Thyroid gland (tissue), 4 donors: ENCODE measurements at regions not wholly inside any gene's neighbourhood (a gene's known extent, or its start where the extent isn't known, plus 50 kb on each side); places are given as distances from the start of the nearest gene placed in this dataset.

Experiments
- DNase-seq, 2 donors: peaks; one replicate each; pipeline ENCODE4 v3.0.0-alpha.2; 2019
- H3K27ac ChIP-seq, 3 donors: fragments of 200-600 bp; sonication (generic); 1 replicate in 2 of 3; 2 replicates in 1 of 3; pipeline ENCODE4 v1.5.1; 2016 to 2019; ENCODE audit warnings: mild to moderate bottlenecking in 1 of 3, moderate library complexity in 1 of 3
- H3K27me3 ChIP-seq: fragments of 200-600 bp; sonication (generic); one replicate; pipeline ENCODE4 v1.5.1; 2019
- H3K36me3 ChIP-seq, 2 donors: fragments of 200-600 bp; sonication (generic); one replicate each; pipeline ENCODE4 v1.5.1; 2016 to 2019
- H3K4me1 ChIP-seq, 2 donors: fragments of 200-600 bp; sonication (generic); one replicate each; pipeline ENCODE4 v1.5.1; 2017 to 2019
- H3K4me3 ChIP-seq, 3 donors: fragments of 200-600 bp; sonication (generic); replicated peaks in 1 of 3; 1 replicate in 2 of 3; 2 replicates in 1 of 3; pipeline ENCODE4 v1.5.1; 2016; ENCODE audit warnings: mild to moderate bottlenecking in 1 of 3
- H3K9me3 ChIP-seq: fragments of 200-600 bp; sonication (generic); one replicate; pipeline ENCODE4 v1.5.1; 2017
- POLR2A ChIP-seq, 2 donors: fragments of 450-650 bp; IDR thresholded peaks; one replicate each; pipeline ENCODE4 v1.6.1; 2017; ENCODE audit warnings: antibody characterized with exemption in 2 of 2, mild to moderate bottlenecking in 2 of 2, moderate library complexity in 1 of 2
- WGBS, 2 donors: methylation state at CpG; one replicate each; pipeline ENCODE4 v1.1.5; 2017; 5-methylcytosine and 5-hydroxymethylcytosine counted together
- intact Hi-C: fragments of 100-400 bp; cut with DNase I; formaldehyde crosslinking; loops from one replicate; pipeline ENCODE4 v1.15.1; 2023
- TF ChIP-seq, protein P1 (sequence below), 6 experiments: fragments of 200-600 bp in 3 of 6; fragments of 450-650 bp in 3 of 6; sonication (generic) in 3 of 6; IDR thresholded peaks; one replicate each; pipeline ENCODE4 v1.5.1; 2016 to 2019; ENCODE audit warnings: antibody characterized with exemption in 6 of 6, mild to moderate bottlenecking in 2 of 6, inconsistent platforms in 1 of 6, moderate library complexity in 1 of 6

DNA sequence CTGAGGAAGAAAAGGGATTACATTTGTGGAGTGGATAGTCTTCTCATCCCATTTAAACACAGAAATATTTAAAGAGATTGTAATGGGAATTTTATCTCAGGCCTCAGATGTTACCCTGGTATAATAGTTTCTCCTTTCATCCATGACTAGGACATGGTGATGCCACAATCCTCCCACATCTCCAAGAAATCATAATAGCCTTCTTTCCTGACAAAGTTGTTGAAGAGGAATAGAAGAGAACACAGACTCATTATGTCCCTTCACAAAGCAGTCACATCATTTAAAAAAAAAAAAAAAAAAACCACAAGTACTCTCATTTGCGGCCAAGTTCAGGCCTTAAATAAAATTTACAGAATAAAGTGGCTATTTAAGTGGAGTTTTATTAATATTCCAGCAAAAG, 359.6 kb downstream of the DEPDC1B start:
- Histone ChIP-seq H3K4me3 (no peak overlapping the region), H3K27ac (peak overlapping the region; percentile 54 to 71 (median 68)), H3K36me3 (no peaks in the 10 kb centered on the region), H3K9me3 (no peaks in the 10 kb centered on the region), H3K4me1 (peaks cover 19 to 22% of the 10 kb centered on the region in 2 donors), H3K27me3 (no peaks in the 10 kb centered on the region)
- WGBS, 2 donors = 47 to 61% methylated on average over 1 of the region's 1 CpG
- no peak for TF ChIP-seq POLR2A (IDR thresholded peaks at IDR 0.05)
- TF ChIP-seq, protein P1, sequence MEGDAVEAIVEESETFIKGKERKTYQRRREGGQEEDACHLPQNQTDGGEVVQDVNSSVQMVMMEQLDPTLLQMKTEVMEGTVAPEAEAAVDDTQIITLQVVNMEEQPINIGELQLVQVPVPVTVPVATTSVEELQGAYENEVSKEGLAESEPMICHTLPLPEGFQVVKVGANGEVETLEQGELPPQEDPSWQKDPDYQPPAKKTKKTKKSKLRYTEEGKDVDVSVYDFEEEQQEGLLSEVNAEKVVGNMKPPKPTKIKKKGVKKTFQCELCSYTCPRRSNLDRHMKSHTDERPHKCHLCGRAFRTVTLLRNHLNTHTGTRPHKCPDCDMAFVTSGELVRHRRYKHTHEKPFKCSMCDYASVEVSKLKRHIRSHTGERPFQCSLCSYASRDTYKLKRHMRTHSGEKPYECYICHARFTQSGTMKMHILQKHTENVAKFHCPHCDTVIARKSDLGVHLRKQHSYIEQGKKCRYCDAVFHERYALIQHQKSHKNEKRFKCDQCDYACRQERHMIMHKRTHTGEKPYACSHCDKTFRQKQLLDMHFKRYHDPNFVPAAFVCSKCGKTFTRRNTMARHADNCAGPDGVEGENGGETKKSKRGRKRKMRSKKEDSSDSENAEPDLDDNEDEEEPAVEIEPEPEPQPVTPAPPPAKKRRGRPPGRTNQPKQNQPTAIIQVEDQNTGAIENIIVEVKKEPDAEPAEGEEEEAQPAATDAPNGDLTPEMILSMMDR (IDR thresholded peaks at IDR 0.05) = no peak
- DNase-seq = no peak
- intact Hi-C loops = no loop called here

DNA sequence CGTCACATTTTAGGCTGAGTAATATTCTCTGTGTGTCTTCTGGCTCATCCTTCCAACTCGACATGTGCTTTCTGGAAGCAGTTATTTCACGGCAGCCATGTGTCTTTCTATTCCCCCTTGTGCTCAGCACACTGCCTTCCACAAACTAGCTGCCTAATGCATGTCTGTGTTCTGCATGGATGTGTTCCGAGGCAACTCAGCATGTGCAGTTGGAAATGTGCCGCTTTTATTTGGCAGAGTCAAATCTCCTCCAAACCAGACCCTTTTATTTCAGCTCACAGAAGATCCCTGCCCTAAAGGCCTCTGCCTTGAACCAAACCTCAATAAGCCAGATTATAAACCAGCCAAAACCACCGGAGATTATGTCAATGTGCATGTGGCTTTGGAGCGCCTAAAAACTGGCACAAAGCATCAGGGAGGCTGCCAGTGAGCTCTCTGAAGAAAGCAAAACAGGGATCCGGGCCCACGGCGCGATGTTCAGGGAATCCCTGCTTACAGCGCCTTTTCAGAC, 360.2 kb downstream of the DEPDC1B start:
- H3K4me1 ChIP-seq = peaks cover 19 to 22% of the 10 kb centered on the region in 2 donors
- 52 to 58% methylated on average over 12 of the region's 12 CpGs for whole genome bisulfite sequencing, 2 donors
- no peak overlapping the region for H3K4me3 ChIP-seq
- no peak for TF ChIP-seq POLR2A (IDR thresholded peaks at IDR 0.05)
- TF ChIP-seq, protein P1 (IDR thresholded peaks at IDR 0.05) = no peak
- peak; percentile 36 to 54 for DNase-seq
- H3K27me3 ChIP-seq = no peaks in the 10 kb centered on the region
- intact Hi-C loops = no loop called here
- H3K36me3 ChIP-seq = no peaks in the 10 kb centered on the region
- H3K27ac ChIP-seq = peak overlapping the region; percentile 54 to 71 (median 68)
- no peaks in the 10 kb centered on the region for H3K9me3 ChIP-seq

DNA sequence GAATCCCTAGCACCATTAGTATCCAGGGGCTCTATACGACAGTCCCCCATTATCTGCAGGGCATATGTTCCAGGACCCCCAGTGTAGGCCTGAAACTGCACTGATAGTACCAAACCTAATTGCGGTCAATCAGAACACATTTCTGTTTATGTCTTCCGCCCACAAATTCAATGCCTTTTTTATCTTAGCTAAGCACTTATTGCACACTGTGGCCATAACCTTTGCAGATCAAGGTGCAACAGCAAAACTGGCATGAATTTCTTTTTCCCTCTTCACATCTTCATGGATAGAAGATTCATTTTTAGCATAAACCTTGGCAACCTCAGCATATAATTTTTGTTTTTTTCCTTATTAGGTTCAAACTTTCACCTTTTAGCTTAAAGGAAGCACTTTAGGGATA, 361.1 kb downstream of the DEPDC1B start:
- intact Hi-C loops = no loop called here
- TF ChIP-seq, protein P1 (IDR thresholded peaks at IDR 0.05) = no peak
- TF ChIP-seq POLR2A (IDR thresholded peaks at IDR 0.05) = no peak
- H3K27ac ChIP-seq = no peak overlapping the region

DNA sequence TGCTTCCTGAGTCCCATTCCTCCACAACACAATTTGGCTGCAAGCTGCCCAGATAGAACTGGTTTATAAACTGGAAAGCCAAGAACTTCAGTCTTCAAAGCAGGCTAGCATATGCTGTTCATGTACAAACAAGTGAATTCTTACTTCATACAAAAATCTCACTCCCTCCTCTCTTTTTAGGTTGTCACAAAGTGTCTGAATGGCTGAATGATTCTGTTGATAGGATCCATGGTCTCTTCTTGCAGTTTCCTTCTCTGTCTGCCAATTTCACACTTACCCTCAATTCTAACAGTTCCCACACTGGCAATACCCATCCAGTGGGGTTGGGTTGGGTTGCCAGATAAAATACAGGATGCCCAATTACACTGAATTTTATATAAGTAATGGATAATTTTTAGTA, 363.5 kb downstream of the DEPDC1B start:
- H3K4me3 ChIP-seq = no peak overlapping the region
- H3K4me1 ChIP-seq = peaks cover 12 to 18% of the 10 kb centered on the region in 2 donors
- intact Hi-C loops = no loop called here
- H3K36me3 ChIP-seq = no peaks in the 10 kb centered on the region
- H3K9me3 ChIP-seq = no peaks in the 10 kb centered on the region
- H3K27ac ChIP-seq = no peak overlapping the region
- DNase-seq = no peak
- TF ChIP-seq POLR2A (IDR thresholded peaks at IDR 0.05) = no peak
- TF ChIP-seq, protein P1 (IDR thresholded peaks at IDR 0.05) = no peak
- H3K27me3 ChIP-seq = no peaks in the 10 kb centered on the region

More for the DNA sequence above, 361.1 kb downstream of the DEPDC1B start:
- 96 to 98% methylated on average over 3 of the region's 3 CpGs for WGBS, 2 donors
- H3K27me3 ChIP-seq = no peaks in the 10 kb centered on the region
- no peaks in the 10 kb centered on the region for H3K9me3 ChIP-seq
- no peaks in the 10 kb centered on the region for H3K36me3 ChIP-seq
- DNase-seq = no peak
- H3K4me1 ChIP-seq = peaks cover 19 to 22% of the 10 kb centered on the region in 2 donors
- H3K4me3 ChIP-seq = no peak overlapping the region

DNA sequence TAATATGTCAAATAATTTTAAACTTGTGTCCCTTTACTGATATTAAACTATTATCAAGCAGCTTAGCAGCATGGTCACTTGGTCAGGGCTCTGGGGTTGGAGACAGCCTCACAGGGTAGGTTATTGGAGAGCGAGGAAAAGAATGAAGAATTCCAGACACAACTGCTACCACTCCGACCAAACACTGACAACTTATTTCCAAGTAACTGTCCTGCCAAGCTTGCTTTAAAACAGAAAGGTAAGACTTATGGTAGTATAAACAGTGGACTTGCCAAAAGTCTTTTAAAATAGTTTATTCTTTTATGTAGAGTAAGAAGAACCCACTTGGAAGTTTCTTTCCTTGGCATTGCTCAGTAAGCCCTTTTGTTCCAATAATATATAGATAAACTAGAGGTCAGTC, 364.1 kb downstream of the DEPDC1B start:
- Histone ChIP-seq H3K4me1 (peaks cover 9 to 16% of the 10 kb centered on the region in 2 donors), H3K36me3 (no peaks in the 10 kb centered on the region), H3K27me3 (no peaks in the 10 kb centered on the region), H3K4me3 (no peak overlapping the region), H3K27ac (no peak overlapping the region), H3K9me3 (no peaks in the 10 kb centered on the region)
- DNase-seq = no peak
- TF ChIP-seq POLR2A (IDR thresholded peaks at IDR 0.05) = no peak
- TF ChIP-seq, protein P1 (IDR thresholded peaks at IDR 0.05) = no peak
- intact Hi-C loops = no loop called here
- WGBS, 2 donors = 86 to 88% methylated on average over 2 of the region's 2 CpGs
